ENCODE measurements at regions not wholly inside any gene's neighbourhood (a gene's known extent, or its start where the extent isn't known, plus 50 kb on each side); places are given as distances from the start of the nearest gene placed in this dataset.

DNA sequence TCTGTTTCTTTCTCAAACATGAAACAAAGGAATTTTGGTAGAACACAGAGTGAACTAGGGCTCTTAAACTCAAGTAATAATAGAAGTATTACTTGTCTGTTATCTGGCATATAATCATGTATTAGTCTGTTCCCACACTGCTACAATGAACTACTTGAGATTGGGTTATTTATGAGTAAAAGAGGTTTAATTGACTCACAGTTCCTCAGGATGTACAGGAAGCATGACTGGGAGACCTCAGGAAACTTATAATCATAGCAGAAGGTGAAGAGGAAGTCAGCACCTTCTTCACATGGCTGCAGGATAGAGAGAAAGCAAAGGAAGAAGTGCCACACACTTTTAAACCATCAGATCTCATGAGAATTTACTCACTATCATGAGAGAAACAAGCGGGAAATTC, 273.4 kb downstream of the ETS1 start:
- TF ChIP-seq, protein P1, sequence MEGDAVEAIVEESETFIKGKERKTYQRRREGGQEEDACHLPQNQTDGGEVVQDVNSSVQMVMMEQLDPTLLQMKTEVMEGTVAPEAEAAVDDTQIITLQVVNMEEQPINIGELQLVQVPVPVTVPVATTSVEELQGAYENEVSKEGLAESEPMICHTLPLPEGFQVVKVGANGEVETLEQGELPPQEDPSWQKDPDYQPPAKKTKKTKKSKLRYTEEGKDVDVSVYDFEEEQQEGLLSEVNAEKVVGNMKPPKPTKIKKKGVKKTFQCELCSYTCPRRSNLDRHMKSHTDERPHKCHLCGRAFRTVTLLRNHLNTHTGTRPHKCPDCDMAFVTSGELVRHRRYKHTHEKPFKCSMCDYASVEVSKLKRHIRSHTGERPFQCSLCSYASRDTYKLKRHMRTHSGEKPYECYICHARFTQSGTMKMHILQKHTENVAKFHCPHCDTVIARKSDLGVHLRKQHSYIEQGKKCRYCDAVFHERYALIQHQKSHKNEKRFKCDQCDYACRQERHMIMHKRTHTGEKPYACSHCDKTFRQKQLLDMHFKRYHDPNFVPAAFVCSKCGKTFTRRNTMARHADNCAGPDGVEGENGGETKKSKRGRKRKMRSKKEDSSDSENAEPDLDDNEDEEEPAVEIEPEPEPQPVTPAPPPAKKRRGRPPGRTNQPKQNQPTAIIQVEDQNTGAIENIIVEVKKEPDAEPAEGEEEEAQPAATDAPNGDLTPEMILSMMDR (IDR thresholded peaks at IDR 0.05; ENCODE audit: control insufficient read depth, insufficient read depth, low read depth, low read length, missing control alignments), result no peak
- no peak overlapping the region for H3K4me3 ChIP-seq (ENCODE audit: control insufficient read depth, low read depth, low read length)
- no peak for DNase-seq (ENCODE audit: low read depth)

DNA sequence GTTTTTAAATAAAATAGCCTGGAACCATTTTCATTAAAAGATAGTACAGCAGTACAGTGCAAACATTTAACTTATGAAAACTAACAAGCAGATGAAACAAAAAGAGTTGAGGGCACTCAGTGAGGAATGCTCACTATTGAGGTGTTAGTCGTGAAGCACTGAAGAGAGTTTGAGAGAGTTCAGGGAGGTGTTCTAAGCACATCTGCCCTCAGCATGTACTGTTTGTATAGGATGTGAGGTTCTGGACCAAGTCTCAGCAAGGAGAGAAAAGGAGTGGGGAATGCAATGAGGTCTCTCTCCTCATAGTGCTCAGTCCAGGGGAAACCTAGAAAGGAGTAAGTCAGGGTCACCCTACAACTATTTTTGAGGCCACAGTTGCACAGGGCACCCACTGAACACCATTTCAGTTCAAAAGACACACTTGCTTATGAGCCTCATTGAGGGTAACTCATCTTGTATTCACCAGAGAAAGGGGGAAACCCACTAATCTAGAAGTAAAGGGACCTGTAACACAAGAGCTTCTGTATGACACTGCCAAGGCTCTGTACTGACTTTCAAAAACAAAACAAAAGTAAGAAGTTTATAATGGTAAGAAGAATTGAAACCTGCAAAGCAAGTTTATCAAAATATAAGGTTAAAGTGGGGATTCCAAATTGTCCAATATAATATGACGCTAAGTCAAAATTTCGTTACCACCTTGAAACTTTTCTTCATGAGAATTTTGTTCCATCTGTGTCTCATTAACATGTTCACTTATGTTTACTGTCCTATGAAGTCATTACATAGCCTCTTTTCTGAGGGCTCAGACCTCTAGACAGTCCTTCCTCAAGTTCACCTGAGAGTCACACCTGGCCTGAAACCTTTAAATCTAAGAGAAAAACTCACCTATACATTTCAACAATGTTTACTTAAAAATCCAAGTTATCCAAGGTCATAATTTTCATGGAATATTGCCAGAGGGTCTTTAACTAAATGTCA, 275.3 kb downstream of the ETS1 start:
- DNase-seq (ENCODE audit: low read depth), result no peak
- TF ChIP-seq, protein P1 (IDR thresholded peaks at IDR 0.05; ENCODE audit: control insufficient read depth, insufficient read depth, low read depth, low read length, missing control alignments), result no peak
- no peak overlapping the region for H3K4me3 ChIP-seq (ENCODE audit: control insufficient read depth, low read depth, low read length)

- no peak for DNase-seq (ENCODE audit: low read depth)
- TF ChIP-seq, protein P1 (IDR thresholded peaks at IDR 0.05; ENCODE audit: control insufficient read depth, insufficient read depth, low read depth, low read length, missing control alignments), result no peak
- no peak overlapping the region for H3K4me3 ChIP-seq (ENCODE audit: control insufficient read depth, low read depth, low read length)
These were observed 276.5 kb downstream of the ETS1 start for GRCh38 chr11:128310676-128311445.

DNA sequence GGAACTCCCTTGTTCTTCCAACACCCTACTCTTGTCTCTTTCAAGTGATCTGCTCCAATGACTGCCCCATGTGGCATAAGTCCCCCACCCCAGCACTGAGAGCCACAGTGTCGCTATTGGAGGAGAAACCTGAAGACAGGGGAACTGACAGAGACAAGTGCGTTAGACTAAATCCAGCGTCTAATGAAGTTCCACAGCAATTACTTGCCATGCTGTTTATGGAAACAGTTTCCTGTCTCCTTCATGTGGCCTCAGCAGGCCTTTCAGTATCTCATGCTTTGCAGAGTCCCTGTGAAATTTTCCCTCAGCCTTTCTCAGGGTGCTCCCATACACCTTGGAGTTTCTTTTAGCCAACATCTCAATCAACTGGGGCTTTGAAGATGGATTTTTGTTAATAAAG, 277.4 kb downstream of the ETS1 start:
- no peak for DNase-seq (ENCODE audit: low read depth)
- TF ChIP-seq, protein P1 (IDR thresholded peaks at IDR 0.05; ENCODE audit: control insufficient read depth, insufficient read depth, low read depth, low read length, missing control alignments), result no peak
- no peak overlapping the region for H3K4me3 ChIP-seq (ENCODE audit: control insufficient read depth, low read depth, low read length)

- H3K4me3 ChIP-seq (ENCODE audit: control insufficient read depth, low read depth, low read length), result no peak overlapping the region
- TF ChIP-seq, protein P1 (IDR thresholded peaks at IDR 0.05; ENCODE audit: control insufficient read depth, insufficient read depth, low read depth, low read length, missing control alignments), result no peak
- no peak for DNase-seq (ENCODE audit: low read depth)
These were observed 278.6 kb downstream of the ETS1 start for GRCh38 chr11:128308794-128309193.

DNA sequence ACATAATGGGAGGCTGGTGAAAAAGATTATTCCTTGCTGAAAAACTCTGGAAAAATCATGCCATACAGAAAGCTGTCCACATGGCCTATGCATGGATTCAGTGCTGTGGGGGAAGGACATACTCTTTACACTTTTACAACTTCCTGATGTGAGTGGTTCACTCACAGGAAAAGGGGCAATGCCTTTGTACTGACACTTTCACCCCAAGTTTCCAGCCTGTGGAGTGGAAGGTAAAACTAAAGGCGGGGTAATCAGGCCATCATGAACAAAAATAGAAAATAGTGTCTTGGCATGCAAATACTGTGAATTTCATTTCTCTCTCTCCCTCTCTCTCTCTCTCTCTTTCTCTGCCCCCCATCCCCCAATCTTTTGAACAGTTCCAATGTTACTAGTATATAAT, 281.8 kb downstream of the ETS1 start:
- no peak overlapping the region for H3K4me3 ChIP-seq (ENCODE audit: control insufficient read depth, low read depth, low read length)
- TF ChIP-seq, protein P1 (IDR thresholded peaks at IDR 0.05; ENCODE audit: control insufficient read depth, insufficient read depth, low read depth, low read length, missing control alignments), result no peak
- no peak for DNase-seq (ENCODE audit: low read depth)

Data from AG09309 (cell line).